GM18517 (cell line): ENCODE measurements at regions not wholly inside any gene's neighbourhood (a gene's known extent, or its start where the extent isn't known, plus 50 kb on each side); places are given as distances from the start of the nearest gene placed in this dataset.
"Not testable (repeated sequence)": the region's sequence is repeated elsewhere in the genome, so short reads cannot be mapped to it uniquely, and the experiment has no call there.

Experiments
- ATAC-seq: cut with Tn5 transposase; IDR thresholded peaks from one replicate; pipeline ENCODE4 v1.9.1; 2021; ENCODE audit warnings: mild to moderate bottlenecking, moderate library complexity; ENCODE audit not compliant: unreplicated experiment

DNA sequence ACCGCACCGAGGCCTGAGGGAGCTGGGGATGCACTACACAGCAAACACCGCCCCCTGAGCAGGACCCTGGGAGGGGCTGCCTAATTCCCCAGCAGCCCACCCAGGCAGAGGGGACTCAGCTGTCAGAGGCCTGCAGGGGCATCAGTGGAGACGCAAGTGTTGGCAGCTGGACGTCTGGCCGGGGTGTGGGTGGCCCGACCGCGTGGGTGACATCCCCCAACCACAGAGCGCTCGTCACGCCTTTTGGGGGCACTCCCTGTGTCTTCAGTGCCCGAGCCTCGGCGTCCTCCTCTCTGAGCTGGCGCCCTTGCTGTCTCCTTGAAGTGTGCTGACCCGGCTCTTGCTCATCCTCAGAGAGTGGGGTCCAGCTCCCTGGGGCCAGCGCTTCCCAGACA lies 150.2 kb downstream of the BRD1 start:
- ATAC-seq = no peak

GRCh38 chr22:49676783-49677494 lies 150.7 kb downstream of the BRD1 start:
- ATAC-seq = no peak

GRCh38 chr22:49676230-49676629 lies 151.4 kb downstream of the BRD1 start:
- no peak for ATAC-seq

GRCh38 chr22:49674479-49675050 lies 153.1 kb downstream of the BRD1 start:
- ATAC-seq = no peak

GRCh38 chr22:49673048-49673447 lies 154.6 kb downstream of the BRD1 start:
- ATAC-seq = no peak

DNA sequence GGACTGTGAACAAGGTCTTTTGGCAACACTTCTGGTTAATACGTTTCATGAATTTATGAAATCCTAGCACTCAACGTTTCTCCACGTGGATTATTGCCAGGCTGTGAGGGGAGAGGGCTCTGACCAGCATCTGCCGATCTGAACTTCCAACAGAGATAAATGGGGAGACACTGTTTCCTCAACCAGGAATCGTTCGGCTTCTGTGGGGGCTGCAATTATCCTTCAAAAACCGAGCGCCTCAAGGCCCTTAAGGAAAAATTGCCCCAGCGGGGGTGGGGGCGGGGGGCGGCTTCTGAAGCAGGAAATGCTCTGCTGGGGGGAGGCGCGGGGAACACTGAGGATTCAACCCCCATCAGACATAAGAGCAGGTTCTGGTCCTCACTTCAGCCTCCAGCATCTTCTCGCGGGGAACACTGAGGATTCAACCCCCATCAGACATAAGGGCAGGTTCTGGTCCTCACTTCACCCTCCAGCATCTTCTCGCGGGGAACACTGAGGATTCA lies 155.6 kb downstream of the BRD1 start:
- ATAC-seq = no peak

DNA sequence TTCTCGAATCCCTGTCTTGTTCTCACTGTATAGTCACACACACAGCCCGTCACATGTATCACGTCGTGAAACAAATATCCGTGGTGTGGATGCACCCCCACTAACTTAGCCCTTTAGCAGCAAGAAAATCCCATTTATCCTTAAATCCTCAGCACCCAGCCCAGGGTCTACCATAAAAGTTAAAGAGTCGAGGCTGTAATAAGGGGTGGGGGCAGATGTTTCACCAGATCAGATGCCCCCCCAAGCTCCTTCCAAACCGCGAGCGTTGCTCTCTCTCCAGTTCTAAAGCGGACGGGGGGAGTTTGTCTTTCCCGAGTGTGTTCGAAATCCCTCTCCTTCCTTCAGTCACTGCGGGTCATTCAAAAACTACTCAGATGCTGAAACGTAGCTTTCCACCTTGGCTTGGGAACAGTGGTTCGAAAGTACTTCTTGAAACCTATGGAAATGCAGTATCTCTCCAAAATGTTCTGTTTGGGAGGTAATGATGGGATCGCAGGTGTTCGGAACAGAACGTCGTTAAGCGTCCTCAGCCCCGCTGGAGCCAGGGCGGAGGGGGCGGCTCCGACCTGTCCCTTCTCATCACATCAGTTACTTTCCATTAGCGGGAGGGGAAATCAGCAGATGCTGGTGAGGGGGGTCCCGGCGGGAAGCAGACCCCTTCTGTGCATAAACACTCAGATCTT lies 156.2 kb downstream of the BRD1 start:
- ATAC-seq = no peak

- no peak for ATAC-seq
These were observed 157.0 kb downstream of the BRD1 start for GRCh38 chr22:49670456-49671330.

DNA sequence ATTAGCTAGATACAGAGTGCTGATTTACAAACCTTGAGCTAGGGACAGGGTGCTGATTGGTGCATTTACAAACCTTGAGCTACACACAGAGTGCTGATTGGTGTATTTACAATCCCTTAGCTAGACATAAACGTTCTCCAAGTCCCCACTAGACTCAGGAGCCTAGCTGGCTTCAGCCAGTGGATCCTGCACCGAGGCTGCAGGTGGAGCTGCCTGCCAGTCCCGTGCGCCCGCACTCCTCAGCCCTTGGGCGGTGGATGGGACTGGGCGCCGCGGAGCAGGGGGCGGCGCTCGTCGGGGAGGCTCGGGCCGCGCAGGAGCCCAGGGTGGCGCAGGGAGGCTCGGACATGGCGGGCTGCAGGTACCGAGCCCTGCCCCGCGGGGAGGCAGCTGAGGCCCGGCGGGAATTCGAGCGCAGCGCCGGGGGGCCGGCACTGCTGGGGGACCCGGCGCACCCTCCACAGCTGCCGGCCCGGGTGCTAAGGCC lies 157.7 kb downstream of the BRD1 start:
- not testable (repeated sequence) for ATAC-seq

GRCh38 chr22:49669427-49669968 lies 158.2 kb downstream of the BRD1 start:
- ATAC-seq = not testable (repeated sequence)

DNA sequence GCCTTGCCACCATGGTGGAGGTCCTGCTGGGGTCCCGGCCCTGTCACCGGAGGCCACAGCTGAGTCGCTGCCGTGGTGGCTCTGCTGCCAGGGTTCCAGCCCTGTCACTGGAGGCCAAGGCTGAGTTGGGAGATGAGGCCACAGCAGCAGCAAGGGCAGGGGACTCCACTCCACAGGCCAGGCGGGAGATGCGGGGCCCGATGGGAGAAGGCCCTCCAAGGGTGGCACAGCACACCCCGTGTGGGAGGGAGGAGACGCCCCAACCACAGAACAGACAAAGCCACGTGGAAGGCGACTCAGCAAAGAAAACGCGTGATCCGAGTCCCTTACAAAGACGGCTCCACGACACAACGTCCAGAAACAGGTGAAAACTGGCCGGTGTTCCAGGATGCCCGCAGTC lies 159.3 kb downstream of the BRD1 start:
- no peak for ATAC-seq

DNA sequence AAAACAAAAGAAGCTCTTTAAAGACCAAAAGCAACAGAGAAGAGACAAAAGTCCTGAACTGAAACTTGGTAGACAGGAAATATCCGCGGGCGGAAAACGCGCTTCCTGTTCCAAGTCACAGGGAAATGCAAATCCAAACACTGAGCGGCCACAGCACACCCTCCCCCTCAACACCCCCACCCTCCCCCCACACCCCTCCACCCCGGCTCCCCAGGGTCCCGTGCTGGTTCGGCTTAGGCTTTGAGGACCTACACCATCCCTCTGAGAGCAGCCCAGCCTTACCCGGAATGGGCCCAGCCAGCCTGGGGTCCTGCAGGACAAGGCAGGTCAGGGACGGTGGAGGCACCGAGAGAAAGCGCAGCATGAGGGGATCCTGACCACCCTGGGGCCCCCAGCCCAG lies 160.4 kb downstream of the BRD1 start:
- no peak for ATAC-seq

DNA sequence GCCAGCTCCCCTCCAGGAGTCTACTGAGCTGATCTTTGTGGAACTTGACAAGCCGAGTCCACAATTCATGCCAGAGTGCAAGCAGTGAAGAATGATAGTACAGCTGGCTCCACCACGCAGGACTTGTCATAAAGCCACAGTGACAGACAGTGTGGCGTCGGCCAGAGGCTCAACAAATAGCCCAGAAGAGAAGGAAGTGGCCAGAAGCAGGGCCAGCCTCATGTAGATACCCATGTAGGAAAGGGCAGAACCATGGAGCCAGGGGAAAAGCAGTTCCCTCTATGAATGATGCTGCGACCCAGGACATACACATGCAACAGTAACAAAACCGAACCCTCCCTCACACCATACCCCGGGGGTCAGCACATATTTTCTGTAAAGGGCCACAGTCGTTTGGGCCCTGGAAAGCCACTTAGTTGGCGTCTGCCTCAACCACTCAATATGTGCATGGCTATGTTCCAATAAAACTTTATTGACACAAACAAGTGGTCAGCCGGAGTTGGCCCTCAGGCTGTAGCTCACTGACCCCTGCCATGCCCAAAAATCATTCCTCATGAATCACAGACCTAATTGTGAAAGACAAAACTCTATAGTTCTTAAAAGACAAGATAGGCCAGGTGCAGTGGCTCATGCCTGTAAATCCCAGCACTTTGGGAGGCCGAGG lies 161.4 kb downstream of the BRD1 start:
- no peak for ATAC-seq

GRCh38 chr22:49664891-49665290 lies 162.8 kb downstream of the BRD1 start:
- ATAC-seq = no peak

DNA sequence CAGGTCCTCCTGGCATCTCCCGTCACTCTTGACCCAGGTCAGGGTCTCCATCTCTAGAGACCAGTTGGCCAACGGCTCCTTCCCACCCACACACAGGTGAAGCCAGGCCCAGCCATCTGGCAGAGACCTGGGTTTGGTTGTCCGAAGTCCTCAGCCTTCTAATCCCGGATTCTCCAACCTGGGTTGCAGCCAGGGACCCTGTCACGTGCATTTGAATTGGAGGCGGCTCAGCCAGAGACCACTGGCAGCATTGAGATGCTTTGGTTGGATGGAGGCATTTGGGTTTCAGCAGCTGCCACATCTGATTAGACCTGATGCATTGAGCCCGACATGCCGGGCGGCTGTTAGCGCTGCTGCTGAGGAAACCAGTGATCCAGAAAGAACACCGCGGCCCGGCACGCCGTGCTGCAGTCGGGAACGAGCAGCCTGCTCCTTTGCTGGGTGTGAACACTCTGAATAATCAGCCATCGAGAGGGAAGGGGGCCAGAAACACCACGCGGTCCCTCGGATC lies 163.2 kb downstream of the BRD1 start:
- ATAC-seq = no peak

GRCh38 chr22:49663823-49664222 lies 163.8 kb downstream of the BRD1 start:
- ATAC-seq = no peak

GRCh38 chr22:49663311-49663711 lies 164.4 kb downstream of the BRD1 start:
- no peak for ATAC-seq

- ATAC-seq = no peak
These were observed 165.0 kb downstream of the BRD1 start for GRCh38 chr22:49662681-49663080.

DNA sequence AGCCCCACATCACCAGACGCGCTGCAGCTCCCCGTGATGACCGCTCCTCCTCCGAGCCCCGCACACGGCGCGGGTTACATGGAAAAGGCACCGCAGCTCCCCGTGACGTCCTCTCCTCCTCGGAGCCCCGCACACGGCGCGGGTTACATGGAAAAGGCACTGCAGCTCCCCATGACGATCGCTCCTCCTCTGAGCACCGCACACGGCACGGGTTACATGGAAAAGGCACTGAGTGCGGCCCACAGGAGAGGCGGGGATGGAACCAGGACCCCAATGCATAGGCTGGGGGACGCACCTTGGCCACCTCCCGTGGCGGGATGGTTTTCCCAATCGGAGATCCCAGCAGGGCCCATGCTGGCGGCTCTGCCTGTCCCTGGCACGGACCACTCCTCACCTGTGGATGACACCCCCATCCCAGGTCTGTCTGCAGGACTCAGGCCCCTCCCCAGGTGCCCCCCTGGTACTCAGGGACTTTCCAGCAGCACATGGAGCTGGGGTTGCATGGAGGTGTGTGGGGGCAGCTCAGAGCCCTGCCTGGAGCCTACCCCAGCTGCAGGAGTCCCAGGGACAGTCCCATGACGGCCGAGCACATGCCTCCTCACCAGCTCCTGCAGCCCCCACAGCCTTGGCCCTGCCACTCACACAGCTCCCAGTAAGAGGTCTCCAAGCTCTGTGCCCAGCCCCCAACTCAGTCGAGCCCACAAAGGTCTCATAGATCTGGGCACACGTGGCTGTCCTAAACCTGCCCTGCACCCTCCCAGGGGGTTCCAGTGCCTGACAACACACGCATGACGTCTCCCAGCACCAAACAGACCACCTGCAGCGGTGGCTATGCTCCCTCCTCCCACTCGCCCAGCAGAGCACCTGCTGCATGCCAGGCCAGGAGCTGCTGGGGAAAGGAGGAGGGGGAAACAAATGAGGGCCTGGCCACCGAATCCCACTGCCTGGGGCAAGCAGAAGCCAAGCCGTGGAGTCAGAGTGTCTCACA lies 166.6 kb downstream of the BRD1 start:
- ATAC-seq = no peak
